ENCODE measurements at regions not wholly inside any gene's neighbourhood (a gene's known extent, or its start where the extent isn't known, plus 50 kb on each side); places are given as distances from the start of the nearest gene placed in this dataset.
A peak's percentile ranks its signal among the peaks of the same experiment; 100 is the strongest.

DNA sequence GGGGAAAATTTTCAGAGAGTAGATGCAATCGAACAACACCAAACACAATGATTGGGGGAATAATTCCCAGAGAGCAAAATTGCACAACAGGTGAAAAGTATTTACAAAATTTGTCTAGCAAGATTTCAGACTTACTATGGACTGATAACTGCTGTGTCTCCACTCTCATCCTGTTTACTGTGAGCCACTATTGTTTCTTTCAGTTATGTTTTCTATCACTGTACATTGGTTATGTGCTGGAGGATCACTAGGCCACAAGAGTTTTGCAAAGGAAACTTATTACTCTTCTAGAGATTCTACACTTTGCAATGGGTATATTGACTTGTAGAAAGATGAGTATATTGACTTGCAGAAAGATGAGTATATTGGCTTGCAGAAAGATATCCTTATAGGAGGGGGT is 934.1 kb upstream of the CRIM1 start:
- DNase-seq (ENCODE audit: low read depth): no peak
- no peak overlapping the region for H3K4me3 ChIP-seq (ENCODE audit: low read length)
- TF ChIP-seq, protein P1, sequence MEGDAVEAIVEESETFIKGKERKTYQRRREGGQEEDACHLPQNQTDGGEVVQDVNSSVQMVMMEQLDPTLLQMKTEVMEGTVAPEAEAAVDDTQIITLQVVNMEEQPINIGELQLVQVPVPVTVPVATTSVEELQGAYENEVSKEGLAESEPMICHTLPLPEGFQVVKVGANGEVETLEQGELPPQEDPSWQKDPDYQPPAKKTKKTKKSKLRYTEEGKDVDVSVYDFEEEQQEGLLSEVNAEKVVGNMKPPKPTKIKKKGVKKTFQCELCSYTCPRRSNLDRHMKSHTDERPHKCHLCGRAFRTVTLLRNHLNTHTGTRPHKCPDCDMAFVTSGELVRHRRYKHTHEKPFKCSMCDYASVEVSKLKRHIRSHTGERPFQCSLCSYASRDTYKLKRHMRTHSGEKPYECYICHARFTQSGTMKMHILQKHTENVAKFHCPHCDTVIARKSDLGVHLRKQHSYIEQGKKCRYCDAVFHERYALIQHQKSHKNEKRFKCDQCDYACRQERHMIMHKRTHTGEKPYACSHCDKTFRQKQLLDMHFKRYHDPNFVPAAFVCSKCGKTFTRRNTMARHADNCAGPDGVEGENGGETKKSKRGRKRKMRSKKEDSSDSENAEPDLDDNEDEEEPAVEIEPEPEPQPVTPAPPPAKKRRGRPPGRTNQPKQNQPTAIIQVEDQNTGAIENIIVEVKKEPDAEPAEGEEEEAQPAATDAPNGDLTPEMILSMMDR (conservative IDR thresholded peaks at IDR 0.05; ENCODE audit: low read length): no peak

DNA sequence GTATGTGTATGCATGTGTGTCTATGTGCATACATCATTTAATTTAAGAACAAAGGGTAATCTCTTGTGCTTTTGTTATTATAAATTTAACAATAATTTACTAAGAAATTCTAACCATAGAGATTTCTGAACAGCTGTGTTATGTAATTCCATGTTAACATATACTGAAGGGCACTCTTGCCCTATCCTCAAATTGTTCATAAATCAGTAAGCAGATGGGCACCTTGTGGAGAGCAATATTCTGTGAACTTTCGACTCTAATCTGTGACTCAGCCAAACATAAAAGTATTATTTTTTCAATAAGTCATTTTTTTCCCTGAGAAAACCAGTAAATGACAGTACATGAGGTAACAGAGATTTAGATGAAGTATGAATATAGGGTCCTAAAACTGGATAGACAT is 938.3 kb upstream of the CRIM1 start:
- H3K4me3 ChIP-seq (ENCODE audit: low read length): no peak overlapping the region
- no peak for DNase-seq (ENCODE audit: low read depth)
- TF ChIP-seq, protein P1 (conservative IDR thresholded peaks at IDR 0.05; ENCODE audit: low read length): no peak

DNA sequence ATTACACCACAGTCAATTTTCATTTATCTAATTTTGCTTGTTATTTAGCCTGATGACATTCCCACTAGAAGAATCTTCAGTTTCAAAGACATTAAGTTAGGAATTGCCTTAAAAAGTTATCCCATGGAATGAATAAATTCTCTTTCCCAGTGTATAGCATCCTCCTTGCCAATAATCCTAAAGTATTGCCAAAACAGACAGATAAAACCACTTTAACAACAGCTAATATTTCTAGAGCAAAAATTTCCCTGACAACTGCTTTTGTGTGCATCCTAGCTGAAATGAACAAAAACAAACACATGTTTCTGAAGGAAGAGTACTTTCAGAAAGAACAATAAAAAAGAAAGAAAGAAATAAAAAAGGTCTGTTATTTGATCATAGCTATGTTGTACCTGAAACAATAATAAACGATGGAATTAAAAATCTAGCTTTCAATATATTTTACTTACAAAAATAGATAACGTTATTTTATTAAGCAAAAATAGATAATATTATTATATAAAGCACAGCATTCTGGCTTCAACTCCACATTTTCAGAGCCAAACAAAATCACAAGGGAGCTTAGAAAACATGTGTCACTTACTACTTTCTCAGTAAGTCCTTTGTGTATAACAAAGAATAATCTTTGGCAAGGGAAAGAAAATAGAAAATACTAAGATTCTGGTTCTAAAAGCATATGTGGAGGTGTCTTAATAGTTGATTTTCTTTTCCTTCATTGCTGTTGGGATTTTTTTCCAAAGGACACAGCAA is 939.0 kb upstream of the CRIM1 start:
- TF ChIP-seq, protein P1 (conservative IDR thresholded peaks at IDR 0.05; ENCODE audit: low read length): no peak

DNA sequence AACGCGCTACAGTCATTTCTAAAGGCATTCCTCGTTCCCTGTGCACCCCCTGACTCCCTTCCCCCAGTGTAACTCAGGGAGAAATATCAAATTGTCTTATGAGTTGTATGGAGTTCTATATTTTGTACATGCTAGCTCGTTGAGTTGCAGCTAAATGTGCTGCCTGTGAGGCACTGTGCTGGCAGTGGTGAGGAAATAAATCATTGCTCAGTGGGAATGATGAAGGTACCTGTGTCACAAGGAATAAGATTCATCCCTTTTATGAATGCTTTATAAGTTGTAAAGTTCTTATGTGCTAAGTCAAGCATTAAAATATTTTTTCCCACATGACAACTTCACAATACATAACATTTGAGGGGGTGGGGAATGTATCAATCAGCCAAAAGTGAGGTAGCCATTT is 939.6 kb upstream of the CRIM1 start:
- DNase-seq (ENCODE audit: low read depth): no peak
- TF ChIP-seq, protein P1 (conservative IDR thresholded peaks at IDR 0.05; ENCODE audit: low read length): no peak
- H3K4me3 ChIP-seq (ENCODE audit: low read length): no peak overlapping the region

More for the DNA sequence above, 939.0 kb upstream of the CRIM1 start:
- H3K4me3 ChIP-seq (ENCODE audit: low read length): no peak overlapping the region
- DNase-seq (ENCODE audit: low read depth): no peak

DNA sequence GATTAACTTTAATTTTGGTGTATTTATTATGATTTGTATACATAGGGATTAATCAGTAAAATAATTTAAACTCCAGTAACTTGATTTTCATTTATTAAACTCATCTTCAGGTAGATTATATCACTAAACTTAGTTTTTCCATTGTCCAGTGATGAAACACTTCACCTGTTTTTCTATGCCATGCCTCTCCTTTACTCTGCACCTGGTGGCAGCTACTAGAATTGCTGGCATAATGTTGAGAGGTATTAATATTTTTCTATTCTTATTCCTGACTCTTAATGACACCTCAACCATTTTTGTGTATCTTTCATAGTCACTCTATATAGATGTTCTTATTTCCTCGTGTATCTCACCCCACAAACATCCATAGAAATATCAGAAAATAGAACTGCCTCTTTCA is 940.3 kb upstream of the CRIM1 start:
- TF ChIP-seq, protein P1 (conservative IDR thresholded peaks at IDR 0.05; ENCODE audit: low read length): no peak
- no peak overlapping the region for H3K4me3 ChIP-seq (ENCODE audit: low read length)
- no peak for DNase-seq (ENCODE audit: low read depth)

DNA sequence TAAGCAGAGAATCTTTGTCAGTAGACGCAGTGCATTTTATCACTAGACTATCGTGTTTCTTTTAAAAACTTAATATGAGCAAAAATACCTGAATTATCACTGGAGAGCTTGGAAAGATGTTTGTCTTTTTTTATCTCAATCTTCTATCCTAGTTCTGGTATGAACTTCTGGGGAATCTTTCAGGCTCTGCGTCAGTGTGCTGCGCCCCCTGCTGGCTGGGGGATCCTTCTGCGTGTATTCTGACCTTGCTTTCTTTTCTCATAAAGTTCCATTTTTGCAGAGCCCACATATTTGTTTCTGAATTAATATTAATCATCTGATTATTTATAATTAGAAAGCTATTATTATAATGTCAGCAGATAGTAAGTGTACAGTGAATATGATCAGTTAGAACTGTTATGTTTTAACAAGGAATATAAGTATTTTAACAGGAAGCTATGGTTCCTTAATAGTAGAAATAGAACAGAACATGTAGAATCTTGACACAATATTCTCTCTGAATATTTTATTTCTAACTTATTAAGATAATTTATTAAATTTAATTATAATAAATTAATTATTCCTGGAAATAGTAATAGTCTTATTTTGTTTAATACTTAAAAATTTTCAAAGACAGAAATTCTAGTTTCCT is 945.0 kb upstream of the CRIM1 start:
- TF ChIP-seq, protein P1 (conservative IDR thresholded peaks at IDR 0.05; ENCODE audit: low read length): peak; percentile 65
- DNase-seq (ENCODE audit: low read depth): peak; percentile 13
- H3K4me3 ChIP-seq (ENCODE audit: low read length): no peak overlapping the region

DNA sequence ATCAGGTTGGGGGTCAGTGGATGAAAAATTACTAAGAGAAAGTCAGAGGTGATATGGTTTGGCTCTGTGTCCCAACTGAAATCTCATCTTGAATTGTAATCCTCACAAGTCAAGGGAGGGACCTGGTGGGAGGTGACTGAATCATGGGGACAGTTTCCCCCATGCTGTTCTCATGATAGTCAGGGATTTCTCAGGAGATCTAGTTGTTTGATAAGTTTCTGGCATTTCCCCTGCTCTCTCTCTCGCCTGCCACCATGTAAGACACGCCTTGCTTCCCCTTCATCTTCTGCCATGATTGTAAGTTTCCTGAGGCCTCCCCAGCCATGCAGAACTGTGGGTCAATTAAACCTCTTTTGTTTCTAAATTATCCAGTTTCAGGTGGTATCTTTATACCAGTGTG is 945.8 kb upstream of the CRIM1 start:
- DNase-seq (ENCODE audit: low read depth): no peak
- TF ChIP-seq, protein P1 (conservative IDR thresholded peaks at IDR 0.05; ENCODE audit: low read length): no peak
- H3K4me3 ChIP-seq (ENCODE audit: low read length): no peak overlapping the region

All from AG10803 (cell line).